GM12874 (cell line): ENCODE measurements at regions not wholly inside any gene's neighbourhood (a gene's known extent, or its start where the extent isn't known, plus 50 kb on each side); places are given as distances from the start of the nearest gene placed in this dataset.

ENCODE experiments used
- CTCF ChIP-seq: IDR thresholded peaks from 2 replicates; pipeline ENCODE4 v1.5.1; 2011; ENCODE audit warnings: low read depth, mild to moderate bottlenecking, control low read depth, low read length, moderate library complexity; ENCODE audit not compliant: insufficient read depth

- TF ChIP-seq CTCF: no peak
These were observed 517.1 kb downstream of the PRKD1 start for GRCh38 chr14:29410581-29410980.

- TF ChIP-seq CTCF: no peak
These were observed 507.9 kb downstream of the PRKD1 start for GRCh38 chr14:29419736-29420135.

GRCh38 chr14:29421156-29421728 is 506.4 kb downstream of the PRKD1 start:
- no peak for TF ChIP-seq CTCF

GRCh38 chr14:29425705-29426482 is 501.8 kb downstream of the PRKD1 start:
- no peak for TF ChIP-seq CTCF

GRCh38 chr14:29442696-29443095 is 485.0 kb downstream of the PRKD1 start:
- no peak for TF ChIP-seq CTCF

- no peak for TF ChIP-seq CTCF
These were observed 483.4 kb downstream of the PRKD1 start for GRCh38 chr14:29444216-29444615.

GRCh38 chr14:29444805-29445204 is 482.8 kb downstream of the PRKD1 start:
- TF ChIP-seq CTCF: no peak
